ENCODE measurements at regions not wholly inside any gene's neighbourhood (a gene's known extent, or its start where the extent isn't known, plus 50 kb on each side); places are given as distances from the start of the nearest gene placed in this dataset.
"Not testable (repeated sequence)": the region's sequence is repeated elsewhere in the genome, so short reads cannot be mapped to it uniquely, and the experiment has no call there.

GRCh38 chr7:68183176-68183575, 1186.5 kb downstream of the TYW1 start:
- no peak for DNase-seq (ENCODE audit: low read depth)
- no peak overlapping the region for H3K4me3 ChIP-seq (ENCODE audit: low read depth, low read length)
- no peak for TF ChIP-seq CTCF (conservative IDR thresholded peaks at IDR 0.05; ENCODE audit: low read depth, low read length)

- no peak for DNase-seq (ENCODE audit: low read depth)
- H3K4me3 ChIP-seq (ENCODE audit: low read depth, low read length), result no peak overlapping the region
- no peak for TF ChIP-seq CTCF (conservative IDR thresholded peaks at IDR 0.05; ENCODE audit: low read depth, low read length)
Observed at GRCh38 chr7:68185631-68186456, 1189.2 kb downstream of the TYW1 start.

- TF ChIP-seq CTCF (conservative IDR thresholded peaks at IDR 0.05; ENCODE audit: low read depth, low read length), result no peak
- DNase-seq (ENCODE audit: low read depth), result no peak
- no peak overlapping the region for H3K4me3 ChIP-seq (ENCODE audit: low read depth, low read length)
Observed at GRCh38 chr7:68187532-68187931, 1190.9 kb downstream of the TYW1 start.

GRCh38 chr7:68192941-68193340, 1196.3 kb downstream of the TYW1 start:
- no peak for DNase-seq (ENCODE audit: low read depth)
- no peak for TF ChIP-seq CTCF (conservative IDR thresholded peaks at IDR 0.05; ENCODE audit: low read depth, low read length)
- no peak overlapping the region for H3K4me3 ChIP-seq (ENCODE audit: low read depth, low read length)

- DNase-seq (ENCODE audit: low read depth); H3K4me3 ChIP-seq (ENCODE audit: low read depth, low read length): not testable (repeated sequence)
Observed at GRCh38 chr7:68195642-68196041, 1199.0 kb downstream of the TYW1 start.

GRCh38 chr7:68200051-68200670, 1203.5 kb downstream of the TYW1 start:
- no peak overlapping the region for H3K4me3 ChIP-seq (ENCODE audit: low read depth, low read length)
- no peak for DNase-seq (ENCODE audit: low read depth)
- no peak for TF ChIP-seq CTCF (conservative IDR thresholded peaks at IDR 0.05; ENCODE audit: low read depth, low read length)

GRCh38 chr7:68203251-68203650, 1206.6 kb downstream of the TYW1 start:
- no peak for DNase-seq (ENCODE audit: low read depth)
- TF ChIP-seq CTCF (conservative IDR thresholded peaks at IDR 0.05; ENCODE audit: low read depth, low read length), result no peak
- no peak overlapping the region for H3K4me3 ChIP-seq (ENCODE audit: low read depth, low read length)

Data from epithelial cell of proximal tubule (primary cell).